Activated T-cell treated with anti-CD3 and anti-CD28 coated beads, Interleukin-2, amount 50 U/mL, for 24 hours (primary cell): ENCODE measurements at regions not wholly inside any gene's neighbourhood (a gene's known extent, or its start where the extent isn't known, plus 50 kb on each side); places are given as distances from the start of the nearest gene placed in this dataset.

ENCODE experiments used
- DNase-seq: peaks from one replicate; pipeline ENCODE4 v3.0.0-alpha.2; 2020
- H3K27ac Mint-ChIP-seq: 2 replicates; pipeline ENCODE4 v1.8.0; 2020; ENCODE audit warnings: mild to moderate bottlenecking, mixed read lengths
- H3K27me3 Mint-ChIP-seq: 2 replicates; pipeline ENCODE4 v1.8.0; 2020; ENCODE audit warnings: mixed read lengths
- H3K36me3 Mint-ChIP-seq: 2 replicates; pipeline ENCODE4 v1.8.0; 2020; ENCODE audit warnings: low read depth, mixed read lengths
- H3K4me1 Mint-ChIP-seq: 2 replicates; pipeline ENCODE4 v1.8.0; 2020; ENCODE audit warnings: low read depth, mixed read lengths
- H3K4me3 Mint-ChIP-seq: 2 replicates; pipeline ENCODE4 v1.8.0; 2020; ENCODE audit warnings: mild to moderate bottlenecking, moderate library complexity, mixed read lengths
- H3K9me3 Mint-ChIP-seq: 2 replicates; pipeline ENCODE4 v1.8.0; 2020; ENCODE audit warnings: mixed read lengths

DNA sequence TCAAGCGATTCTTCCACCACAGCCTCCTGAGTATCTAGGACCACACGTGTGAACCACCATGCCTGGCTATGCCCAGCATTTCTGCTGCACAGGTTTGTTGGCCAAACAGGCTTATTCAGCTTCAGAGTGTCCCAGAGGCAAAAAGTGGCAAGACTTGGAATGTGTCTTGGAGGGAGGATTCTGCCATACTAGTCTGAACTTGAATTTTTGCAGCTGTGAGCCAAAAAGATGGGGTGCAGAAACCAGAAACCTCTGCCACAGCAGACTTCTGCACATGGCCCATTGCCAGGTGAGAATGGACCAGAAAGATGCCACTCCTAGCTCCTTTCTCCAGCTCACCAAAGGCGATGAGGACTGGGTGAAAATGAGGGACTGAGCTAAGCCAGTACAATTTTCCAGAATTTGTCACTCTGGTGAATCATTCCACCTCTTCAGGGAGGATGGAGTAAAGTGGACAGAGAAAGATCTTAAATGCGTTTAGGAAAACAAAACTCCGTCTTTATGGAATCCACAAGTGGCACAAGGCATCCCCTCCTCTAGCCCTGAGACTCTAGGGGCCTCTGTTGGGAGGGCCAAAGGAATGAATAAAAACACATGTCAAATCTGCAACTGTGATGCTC is 369.1 kb upstream of the CLNK start:
- Mint-ChIP-seq H3K9me3 (no peaks in the 10 kb centered on the region), H3K4me3 (no peak overlapping the region), H3K4me1 (no peaks in the 10 kb centered on the region), H3K36me3 (no peaks in the 10 kb centered on the region), H3K27me3 (no peaks in the 10 kb centered on the region), H3K27ac (no peak overlapping the region)
- no peak for DNase-seq

DNA sequence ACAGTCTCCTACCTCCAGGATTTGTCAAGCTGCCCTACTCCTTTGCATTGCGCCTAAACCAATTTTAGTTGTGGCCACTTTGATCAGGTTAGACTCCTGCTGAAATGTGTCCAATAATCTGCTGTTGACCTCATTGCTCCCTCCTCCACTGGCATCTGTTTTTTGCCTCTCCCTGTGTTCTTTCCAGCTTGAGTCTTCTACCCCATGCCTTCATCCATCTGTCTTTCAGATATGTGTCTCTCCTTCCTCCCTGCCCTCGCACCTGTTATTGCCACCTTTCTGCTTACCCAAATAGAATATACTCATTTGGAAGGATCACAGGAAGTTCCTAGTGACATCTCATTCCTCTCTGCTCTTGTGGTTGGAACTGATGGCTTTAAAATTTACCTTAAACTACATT is 366.6 kb upstream of the CLNK start:
- H3K4me3 Mint-ChIP-seq: no peak overlapping the region

DNA sequence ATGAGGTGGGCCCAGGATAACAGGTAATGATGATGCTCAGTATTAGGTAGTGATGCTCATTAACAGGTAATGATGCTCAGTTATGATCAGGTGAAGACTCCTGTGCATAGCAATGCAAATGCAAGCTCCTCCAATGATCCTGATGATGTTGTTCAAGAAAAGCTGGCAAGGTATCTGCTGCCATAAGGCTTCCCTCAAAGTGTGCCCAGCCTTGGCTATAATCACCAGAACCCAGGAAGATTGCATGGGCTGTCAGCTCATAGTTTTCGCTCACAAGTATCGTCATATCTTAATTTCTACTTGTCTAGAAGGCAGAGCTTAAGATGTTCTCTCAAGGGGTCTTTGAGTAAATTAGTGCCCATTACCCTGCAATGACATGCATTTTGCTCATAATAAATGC is 366.2 kb upstream of the CLNK start:
- Mint-ChIP-seq H3K27ac (no peak overlapping the region), H3K4me1 (no peaks in the 10 kb centered on the region), H3K36me3 (no peaks in the 10 kb centered on the region), H3K27me3 (no peaks in the 10 kb centered on the region), H3K9me3 (peaks cover 7% of the 10 kb centered on the region), H3K4me3 (no peak overlapping the region)
- DNase-seq: no peak

More for the DNA sequence above, 366.6 kb upstream of the CLNK start:
- Mint-ChIP-seq H3K27me3 (no peaks in the 10 kb centered on the region), H3K36me3 (no peaks in the 10 kb centered on the region), H3K4me1 (no peaks in the 10 kb centered on the region), H3K27ac (no peak overlapping the region), H3K9me3 (peaks cover 4% of the 10 kb centered on the region)
- DNase-seq: no peak

DNA sequence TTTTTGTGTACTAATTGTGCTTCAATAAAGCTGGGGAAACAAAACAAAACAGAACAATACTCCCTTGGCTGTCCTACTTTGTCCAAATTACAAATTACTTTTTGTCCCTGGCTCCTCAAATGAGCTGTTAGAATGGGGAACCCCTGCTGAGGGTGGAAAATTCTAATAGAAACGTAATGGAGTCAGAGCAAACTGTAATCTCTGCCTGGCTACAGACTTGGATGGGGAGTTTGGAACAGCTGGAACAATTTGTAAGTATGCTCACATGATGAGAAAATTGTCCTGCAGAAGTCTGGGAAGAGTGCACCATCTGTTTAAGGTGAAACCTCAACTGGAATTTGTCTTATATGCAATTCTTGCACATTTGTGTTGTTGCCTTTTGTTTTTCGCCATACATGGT is 364.4 kb upstream of the CLNK start:
- Mint-ChIP-seq H3K4me1 (no peaks in the 10 kb centered on the region), H3K4me3 (no peak overlapping the region), H3K9me3 (peaks cover 7% of the 10 kb centered on the region), H3K27me3 (no peaks in the 10 kb centered on the region), H3K27ac (no peak overlapping the region), H3K36me3 (no peaks in the 10 kb centered on the region)
- DNase-seq: no peak

DNA sequence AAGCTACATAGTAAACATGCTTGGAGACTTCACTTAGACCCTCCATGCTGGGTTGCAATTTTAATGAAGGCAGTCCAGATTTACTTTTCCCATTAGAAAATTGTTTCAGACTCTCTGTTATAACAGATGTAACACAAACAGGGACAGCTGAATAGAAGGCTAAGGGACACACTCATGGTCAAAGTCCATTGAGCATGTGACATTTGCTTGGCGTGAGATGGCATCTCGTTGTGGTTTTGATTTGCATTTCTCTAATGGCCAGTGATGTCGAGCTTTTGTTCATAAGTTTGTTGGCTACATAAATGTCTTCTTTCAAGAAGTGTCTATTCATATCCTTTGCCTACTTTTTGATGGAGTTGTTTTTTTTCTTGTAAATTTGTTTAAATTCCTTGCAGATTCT is 358.2 kb upstream of the CLNK start:
- no peaks in the 10 kb centered on the region for H3K27me3 Mint-ChIP-seq
- peaks cover 7% of the 10 kb centered on the region for H3K9me3 Mint-ChIP-seq
- H3K4me1 Mint-ChIP-seq: no peaks in the 10 kb centered on the region
- no peak for DNase-seq
- no peaks in the 10 kb centered on the region for H3K36me3 Mint-ChIP-seq
- no peak overlapping the region for H3K27ac Mint-ChIP-seq
- no peak overlapping the region for H3K4me3 Mint-ChIP-seq

DNA sequence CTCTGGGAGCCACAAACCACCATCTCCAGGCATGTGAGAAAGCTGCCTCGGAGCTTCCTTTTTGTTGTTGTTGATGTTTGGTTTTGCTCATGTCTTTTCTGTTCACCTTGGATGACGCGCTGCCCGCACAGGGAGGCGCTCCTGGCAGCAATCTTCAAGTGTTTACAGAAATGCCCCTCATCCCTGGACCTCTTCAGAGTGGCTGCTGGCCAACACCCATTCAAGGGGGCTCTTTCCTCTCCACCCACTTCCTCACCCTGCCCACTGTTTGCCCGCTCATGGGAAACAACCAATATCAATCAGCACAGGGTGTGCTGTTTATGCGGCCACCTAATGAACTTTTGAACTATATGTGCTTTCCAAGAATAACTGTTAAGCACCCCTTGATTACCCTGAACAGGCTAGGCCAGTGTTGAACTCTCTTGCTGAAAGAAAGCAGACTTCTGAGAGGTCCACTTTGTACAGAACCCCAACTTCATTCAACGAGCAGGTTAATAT is 355.1 kb upstream of the CLNK start:
- Mint-ChIP-seq H3K9me3 (no peaks in the 10 kb centered on the region), H3K4me1 (no peaks in the 10 kb centered on the region), H3K27me3 (no peaks in the 10 kb centered on the region), H3K27ac (no peak overlapping the region), H3K36me3 (no peaks in the 10 kb centered on the region), H3K4me3 (no peak overlapping the region)
- no peak for DNase-seq

DNA sequence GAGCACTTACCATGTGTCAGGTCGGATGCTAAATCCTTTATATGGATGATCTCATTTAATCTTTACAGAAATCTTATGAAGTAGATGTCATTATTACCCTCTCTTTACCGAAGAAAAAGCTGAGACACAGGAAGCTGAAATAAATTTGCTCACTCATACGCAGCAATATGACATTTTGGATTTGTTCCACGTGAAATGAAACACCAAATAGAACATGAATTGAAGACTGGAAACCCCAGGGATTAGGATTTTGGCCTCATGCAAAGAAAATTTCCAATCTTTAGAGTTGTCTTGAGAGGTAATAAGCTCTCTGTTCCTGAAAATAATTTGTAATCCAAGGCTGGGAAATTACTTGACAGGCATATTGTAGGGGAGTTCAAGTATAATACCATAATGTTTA is 354.4 kb upstream of the CLNK start:
- Mint-ChIP-seq H3K36me3 (no peaks in the 10 kb centered on the region), H3K27ac (no peak overlapping the region), H3K27me3 (no peaks in the 10 kb centered on the region), H3K4me3 (no peak overlapping the region), H3K4me1 (no peaks in the 10 kb centered on the region), H3K9me3 (no peaks in the 10 kb centered on the region)
- DNase-seq: no peak

DNA sequence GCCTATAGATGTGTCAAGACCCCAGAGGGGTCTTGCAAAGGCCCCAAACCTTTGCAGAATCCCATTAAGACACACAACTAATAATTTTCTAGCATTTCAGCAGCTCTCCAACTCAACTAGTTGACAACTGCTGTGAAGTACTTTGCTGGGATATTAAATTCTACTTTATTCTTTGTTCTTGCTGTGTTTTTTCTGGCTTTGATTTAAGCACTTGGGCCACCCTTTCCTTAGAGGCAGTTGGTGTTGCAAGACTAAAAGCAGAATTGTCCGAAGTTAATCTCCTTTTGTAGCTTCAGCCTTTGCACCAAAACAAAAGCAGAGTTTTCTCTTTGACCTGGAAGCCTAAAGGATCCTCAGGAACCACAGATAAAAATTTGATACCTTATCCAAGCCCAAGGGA is 353.1 kb upstream of the CLNK start:
- H3K4me3 Mint-ChIP-seq: no peak overlapping the region
- no peaks in the 10 kb centered on the region for H3K27me3 Mint-ChIP-seq
- H3K27ac Mint-ChIP-seq: no peak overlapping the region
- DNase-seq: no peak
- no peaks in the 10 kb centered on the region for H3K4me1 Mint-ChIP-seq
- no peaks in the 10 kb centered on the region for H3K9me3 Mint-ChIP-seq
- H3K36me3 Mint-ChIP-seq: no peaks in the 10 kb centered on the region

DNA sequence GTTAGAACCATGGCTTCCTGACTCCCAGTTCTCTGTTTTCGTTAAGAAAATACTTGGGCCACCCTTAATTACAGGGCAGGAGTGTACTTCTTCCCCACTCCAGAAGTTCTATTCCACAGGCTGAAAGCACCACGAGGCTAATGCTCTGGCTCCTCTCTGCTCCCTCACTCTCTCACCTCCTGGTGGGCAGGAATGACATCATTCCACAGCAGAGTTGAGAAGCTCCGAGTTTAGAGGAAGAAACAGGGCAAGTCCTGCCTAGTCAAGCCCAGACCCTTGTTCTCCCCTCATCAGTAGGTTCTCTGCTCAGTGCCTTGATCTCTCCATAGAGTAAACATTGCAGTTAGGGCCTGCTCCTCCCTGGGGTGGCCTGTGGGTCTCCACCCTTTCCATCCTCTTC is 343.8 kb upstream of the CLNK start:
- no peak overlapping the region for H3K27ac Mint-ChIP-seq
- H3K4me1 Mint-ChIP-seq: no peaks in the 10 kb centered on the region
- no peak for DNase-seq
- no peaks in the 10 kb centered on the region for H3K9me3 Mint-ChIP-seq
- H3K4me3 Mint-ChIP-seq: no peak overlapping the region
- no peaks in the 10 kb centered on the region for H3K36me3 Mint-ChIP-seq
- H3K27me3 Mint-ChIP-seq: no peaks in the 10 kb centered on the region

DNA sequence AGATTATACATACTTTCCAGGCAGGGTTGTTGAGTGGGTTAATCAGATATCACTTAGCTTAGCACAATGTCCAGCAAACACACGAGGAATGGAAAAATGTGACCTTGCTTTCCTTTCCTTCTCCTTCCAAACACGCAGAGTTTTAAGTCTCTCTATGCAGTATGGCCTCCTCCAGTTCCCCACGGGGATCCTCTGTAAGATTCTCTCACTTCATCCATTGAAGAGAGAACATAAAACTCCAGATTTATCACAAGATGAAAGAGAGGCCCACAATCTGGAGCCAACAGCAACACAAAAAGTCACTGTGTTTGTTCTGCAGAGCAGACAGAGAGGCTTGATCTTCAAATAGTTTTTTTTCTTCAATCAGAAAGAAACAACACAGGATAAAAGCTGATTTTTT is 336.8 kb upstream of the CLNK start:
- Mint-ChIP-seq H3K27ac (no peak overlapping the region), H3K4me3 (no peak overlapping the region), H3K36me3 (no peaks in the 10 kb centered on the region), H3K9me3 (no peaks in the 10 kb centered on the region), H3K27me3 (no peaks in the 10 kb centered on the region), H3K4me1 (no peaks in the 10 kb centered on the region)
- no peak for DNase-seq

DNA sequence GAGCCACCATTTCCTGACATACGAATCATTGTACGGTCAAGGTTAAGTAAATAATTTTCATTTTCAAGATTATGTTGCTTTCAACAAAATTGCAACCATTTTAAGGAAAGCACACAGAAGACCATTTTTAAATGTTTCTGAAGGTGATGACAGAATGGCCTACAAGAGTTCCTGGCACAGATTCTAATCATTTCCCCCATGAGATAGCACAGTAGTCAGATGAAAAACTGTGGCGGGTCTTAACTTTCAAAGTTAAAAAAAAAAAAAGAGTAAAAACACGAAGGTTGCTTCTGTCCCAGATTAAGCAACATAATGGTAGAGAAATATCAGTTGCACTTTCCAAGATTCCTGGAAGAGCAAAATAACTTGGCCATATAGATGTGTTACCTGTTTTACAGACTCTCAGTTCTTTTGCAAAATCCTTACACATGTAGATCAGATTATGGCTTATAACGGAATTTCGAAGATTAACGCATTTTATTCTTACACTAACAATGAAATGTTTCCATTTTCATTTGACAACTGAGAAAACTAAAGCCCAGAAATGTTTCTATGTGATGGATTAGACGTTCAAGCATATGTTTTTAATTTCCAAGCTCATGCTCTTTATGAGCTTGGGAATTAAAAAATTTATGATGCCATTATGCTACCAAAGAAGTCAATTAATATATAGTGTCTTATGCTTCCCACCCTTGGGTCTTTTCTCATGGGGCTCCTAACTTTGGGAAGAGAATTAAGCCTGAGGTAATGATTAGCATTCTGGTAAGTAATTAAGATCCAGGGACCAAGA is 335.1 kb upstream of the CLNK start:
- no peak for DNase-seq
- Mint-ChIP-seq H3K36me3 (no peaks in the 10 kb centered on the region), H3K27ac (no peak overlapping the region), H3K27me3 (no peaks in the 10 kb centered on the region), H3K4me3 (no peak overlapping the region), H3K4me1 (no peaks in the 10 kb centered on the region), H3K9me3 (no peaks in the 10 kb centered on the region)

DNA sequence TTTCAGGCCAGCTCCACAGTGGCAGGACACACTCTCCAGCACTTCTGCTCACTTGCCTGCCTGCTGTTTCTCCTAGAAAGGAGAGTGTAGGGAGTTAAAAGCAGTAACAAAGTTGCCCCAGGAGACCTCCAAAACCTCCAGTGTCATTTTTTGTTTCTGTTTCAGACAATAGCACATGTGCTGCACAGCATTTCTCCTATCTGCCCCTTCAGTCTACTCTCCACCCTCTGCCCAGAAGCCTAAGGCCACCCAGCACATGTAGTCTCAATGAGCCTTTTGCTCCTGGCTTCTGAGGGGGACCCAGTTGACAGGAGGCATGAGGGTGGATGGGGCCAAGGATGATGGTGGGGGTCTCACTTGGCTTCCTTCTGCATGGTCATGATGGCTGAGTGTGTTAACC is 329.6 kb upstream of the CLNK start:
- H3K4me1 Mint-ChIP-seq: no peaks in the 10 kb centered on the region
- H3K36me3 Mint-ChIP-seq: no peaks in the 10 kb centered on the region
- no peak overlapping the region for H3K27ac Mint-ChIP-seq
- no peak overlapping the region for H3K4me3 Mint-ChIP-seq
- H3K9me3 Mint-ChIP-seq: no peaks in the 10 kb centered on the region
- no peaks in the 10 kb centered on the region for H3K27me3 Mint-ChIP-seq
- DNase-seq: no peak

DNA sequence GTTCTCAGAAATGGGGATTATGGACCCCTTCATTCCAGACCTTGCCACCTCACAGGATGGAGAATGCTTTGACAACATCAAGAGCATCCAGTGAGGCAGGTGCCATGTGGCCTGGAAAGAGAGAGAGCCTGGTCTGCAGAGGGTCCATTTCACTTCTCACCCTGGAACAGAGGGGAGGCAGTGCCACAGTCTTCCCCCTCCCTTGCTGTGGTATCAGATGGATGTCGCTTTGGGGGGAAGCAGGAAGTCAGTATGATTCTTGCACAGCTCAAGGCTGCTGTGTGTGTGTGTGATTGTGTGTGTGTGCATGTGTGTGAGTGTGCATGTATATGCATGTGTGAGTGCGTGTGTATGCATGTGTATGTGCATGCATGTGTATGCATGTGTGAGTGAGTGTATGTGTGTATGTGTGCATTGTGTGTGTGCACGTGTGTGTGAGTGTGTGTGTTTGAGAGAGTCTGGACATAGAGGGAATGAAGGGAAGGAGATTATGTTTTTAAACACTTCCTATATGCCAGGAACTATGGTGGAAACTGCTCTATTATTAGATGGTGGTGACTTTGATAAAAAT is 328.6 kb upstream of the CLNK start:
- Mint-ChIP-seq H3K9me3 (no peaks in the 10 kb centered on the region), H3K27ac (no peak overlapping the region), H3K27me3 (no peaks in the 10 kb centered on the region), H3K36me3 (no peaks in the 10 kb centered on the region), H3K4me1 (no peaks in the 10 kb centered on the region), H3K4me3 (no peak overlapping the region)
- no peak for DNase-seq

DNA sequence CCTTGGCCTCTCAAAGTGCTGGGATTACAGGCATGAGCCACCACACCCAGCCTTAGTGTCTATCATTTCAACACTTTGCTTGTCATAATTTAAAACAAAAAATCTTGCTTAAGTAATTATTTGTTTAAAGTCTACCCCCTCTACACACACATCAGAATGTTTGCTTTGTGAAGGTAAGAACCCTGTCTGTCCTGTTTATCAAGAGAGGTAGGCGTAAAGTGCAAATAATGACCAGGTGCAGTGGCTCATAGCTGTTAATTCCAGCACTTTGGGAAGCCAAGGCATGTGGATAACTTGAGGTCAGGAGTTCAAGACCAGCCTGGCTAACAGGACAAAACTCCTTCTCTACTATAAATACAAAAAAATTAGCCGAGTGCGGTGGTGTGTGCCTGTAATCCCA is 326.7 kb upstream of the CLNK start:
- H3K36me3 Mint-ChIP-seq: no peaks in the 10 kb centered on the region
- H3K27me3 Mint-ChIP-seq: no peaks in the 10 kb centered on the region
- H3K4me1 Mint-ChIP-seq: no peaks in the 10 kb centered on the region
- no peak overlapping the region for H3K27ac Mint-ChIP-seq
- no peak for DNase-seq
- H3K9me3 Mint-ChIP-seq: no peaks in the 10 kb centered on the region
- no peak overlapping the region for H3K4me3 Mint-ChIP-seq

DNA sequence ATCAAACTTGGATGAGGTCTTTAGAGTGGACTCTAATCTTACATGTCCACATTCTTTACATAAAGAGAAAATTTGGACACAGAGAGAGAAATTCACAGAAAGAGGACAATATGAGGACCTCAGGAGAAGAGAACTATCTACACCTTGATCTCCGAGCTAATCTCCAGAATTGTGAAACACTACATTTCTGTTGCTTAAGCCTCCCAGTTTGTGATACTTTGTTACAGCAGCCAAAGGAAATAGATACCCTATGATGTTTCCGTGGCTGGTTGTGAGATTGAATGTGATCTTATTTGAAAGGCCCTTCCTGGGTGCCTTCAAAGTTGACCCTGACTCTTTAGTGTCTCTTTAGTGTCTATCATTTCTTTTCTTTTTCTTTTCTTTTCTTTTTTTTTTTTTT is 326.1 kb upstream of the CLNK start:
- Mint-ChIP-seq H3K9me3 (no peaks in the 10 kb centered on the region), H3K36me3 (no peaks in the 10 kb centered on the region), H3K27ac (no peak overlapping the region), H3K27me3 (no peaks in the 10 kb centered on the region), H3K4me3 (no peak overlapping the region), H3K4me1 (no peaks in the 10 kb centered on the region)
- DNase-seq: no peak
